Activated naive CD4-positive, alpha-beta T cell treated with anti-CD3 and anti-CD28 coated beads, Interleukin-2, amount 50 U/mL, for 72 hours (primary cell): ENCODE measurements at regions not wholly inside any gene's neighbourhood (a gene's known extent, or its start where the extent isn't known, plus 50 kb on each side); places are given as distances from the start of the nearest gene placed in this dataset.
"Not testable (repeated sequence)": the region's sequence is repeated elsewhere in the genome, so short reads cannot be mapped to it uniquely, and the experiment has no call there.

Experiments used
- ATAC-seq, 2 donors: fragments of 150-1000 bp; cut with Tn5 transposase; 2 replicates each; pipeline ENCODE4 v1.10.0; 2021; ENCODE audit warnings: mild to moderate bottlenecking in 2 of 2, moderate library complexity in 2 of 2
- DNase-seq, 2 donors: peaks; one replicate each; pipeline ENCODE4 v3.0.0; 2021 to 2022; ENCODE audit warnings: low spot score in 2 of 2
- H3K27ac Mint-ChIP-seq, 2 donors: one replicate each; pipeline ENCODE4 v1.8.0; 2022; ENCODE audit warnings: mild to moderate bottlenecking in 2 of 2, mixed read lengths in 2 of 2
- H3K36me3 Mint-ChIP-seq, 2 donors: one replicate each; pipeline ENCODE4 v1.8.0; 2022; ENCODE audit warnings: mixed read lengths in 2 of 2
- H3K9me3 Mint-ChIP-seq, 2 donors: one replicate each; pipeline ENCODE4 v1.8.0; 2022; ENCODE audit warnings: mixed read lengths in 2 of 2

- ATAC-seq: no peak
- Mint-ChIP-seq H3K27ac (no peak overlapping the region), H3K9me3 (no peaks in the 10 kb centered on the region), H3K36me3 (no peaks in the 10 kb centered on the region)
- no peak for DNase-seq
These were observed 360.8 kb downstream of the MATN1 start for GRCh38 chr1:30362603-30362990.

GRCh38 chr1:30361890-30362602, 361.3 kb downstream of the MATN1 start:
- H3K36me3 Mint-ChIP-seq, H3K27ac Mint-ChIP-seq, H3K9me3 Mint-ChIP-seq, ATAC-seq, DNase-seq: not testable (repeated sequence)

DNA sequence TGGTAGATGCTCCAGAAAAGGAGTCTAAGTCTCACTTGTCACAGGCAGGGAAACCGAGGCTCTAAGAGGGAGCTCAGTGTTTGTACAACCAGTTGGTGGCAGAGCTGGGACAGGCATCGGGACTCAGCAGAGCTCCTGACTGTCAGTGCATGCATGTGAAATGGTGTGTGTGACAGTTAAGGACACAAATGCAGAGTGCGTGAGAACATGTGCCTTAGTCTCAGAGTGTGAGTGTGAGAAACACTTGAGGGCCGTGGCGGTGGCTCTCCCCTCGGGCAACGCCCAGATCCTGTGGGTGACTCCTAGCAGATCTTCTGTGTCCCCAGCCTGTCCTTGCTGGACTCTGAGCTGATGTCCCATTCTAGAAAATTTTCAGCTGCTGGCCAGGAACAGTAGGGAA, 362.6 kb downstream of the MATN1 start:
- no peak for DNase-seq
- Mint-ChIP-seq H3K9me3 (no peaks in the 10 kb centered on the region), H3K27ac (no peak overlapping the region), H3K36me3 (no peaks in the 10 kb centered on the region)
- ATAC-seq: no peak

DNA sequence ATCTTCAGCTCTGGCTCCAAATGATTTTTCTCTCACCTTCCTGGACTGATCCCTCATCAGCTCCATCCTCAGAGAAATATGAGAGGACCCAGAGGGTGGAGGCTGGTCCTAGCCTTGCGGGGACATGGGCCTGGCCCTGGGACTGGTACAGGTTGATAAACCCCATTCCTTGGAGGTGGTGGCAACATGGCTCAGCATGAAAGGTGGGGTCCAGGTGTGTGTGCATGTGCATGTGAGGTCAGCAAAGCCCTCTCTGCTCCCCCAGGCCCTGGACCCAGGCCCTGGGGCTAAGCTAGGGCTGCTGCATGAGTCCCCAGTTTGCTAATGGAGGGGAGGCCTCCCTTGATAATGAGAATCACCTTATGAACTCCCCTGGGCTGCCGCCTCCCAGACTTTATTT, 363.1 kb downstream of the MATN1 start:
- no peak for DNase-seq
- no peak overlapping the region for H3K27ac Mint-ChIP-seq
- H3K9me3 Mint-ChIP-seq: no peaks in the 10 kb centered on the region
- no peak for ATAC-seq
- no peaks in the 10 kb centered on the region for H3K36me3 Mint-ChIP-seq

- no peak for DNase-seq
These were observed 363.7 kb downstream of the MATN1 start for GRCh38 chr1:30359539-30360220.

DNA sequence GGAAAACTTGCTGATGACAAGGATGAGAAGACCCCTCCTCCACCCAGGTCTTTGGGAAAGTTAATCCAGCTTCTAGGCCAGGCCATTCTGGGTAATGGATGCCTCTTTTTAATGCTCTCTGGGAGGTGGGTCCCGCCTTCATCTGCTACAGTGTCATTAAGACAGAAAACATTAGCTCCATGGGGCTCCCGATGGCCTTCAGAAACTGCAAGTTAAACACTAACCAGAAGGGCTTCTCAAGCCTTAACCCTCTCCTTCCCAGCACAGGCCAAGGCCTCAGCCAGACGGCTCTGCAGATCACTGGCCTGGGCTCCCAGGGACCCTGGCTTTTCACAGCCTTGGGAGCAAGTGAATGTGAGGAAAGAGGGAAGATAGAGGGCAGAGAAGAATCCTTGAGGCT, 364.9 kb downstream of the MATN1 start:
- H3K27ac Mint-ChIP-seq: no peak overlapping the region

More at GRCh38 chr1:30359539-30360220, 363.7 kb downstream of the MATN1 start:
- Mint-ChIP-seq H3K27ac (peak overlapping the region in 1 of 2 donors; percentile 29), H3K36me3 (no peaks in the 10 kb centered on the region), H3K9me3 (no peaks in the 10 kb centered on the region)
- no peak for ATAC-seq

DNA sequence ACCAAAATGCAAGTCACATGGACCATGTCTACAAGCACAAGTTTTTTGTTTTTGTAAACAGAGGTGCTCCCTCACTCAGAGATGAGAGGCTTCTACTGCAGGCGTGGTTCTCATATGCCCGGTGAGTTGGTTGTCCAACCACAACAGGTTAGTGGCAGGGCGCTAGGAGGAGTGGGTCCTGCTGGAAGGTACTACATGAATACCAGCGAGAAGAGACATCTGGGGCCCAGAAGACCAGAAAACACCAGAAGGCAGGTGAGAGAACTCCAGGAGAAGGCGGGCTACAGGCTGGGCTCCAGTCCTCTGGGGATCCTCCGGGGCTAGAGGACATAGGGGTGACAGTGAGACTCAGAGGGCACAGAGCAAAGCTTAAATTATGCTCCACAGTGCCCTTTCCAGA, 366.5 kb downstream of the MATN1 start:
- DNase-seq (no peak), ATAC-seq (no peak)
- no peaks in the 10 kb centered on the region for H3K9me3 Mint-ChIP-seq
- H3K36me3 Mint-ChIP-seq: no peaks in the 10 kb centered on the region
- H3K27ac Mint-ChIP-seq: no peak overlapping the region

More for the DNA sequence above, 364.9 kb downstream of the MATN1 start:
- Mint-ChIP-seq H3K36me3 (no peaks in the 10 kb centered on the region), H3K9me3 (no peaks in the 10 kb centered on the region)
- ATAC-seq (no peak), DNase-seq (no peak)

- no peak overlapping the region for H3K27ac Mint-ChIP-seq
- H3K9me3 Mint-ChIP-seq: no peaks in the 10 kb centered on the region
- ATAC-seq (no peak), DNase-seq (no peak)
- no peaks in the 10 kb centered on the region for H3K36me3 Mint-ChIP-seq
These were observed 369.0 kb downstream of the MATN1 start for GRCh38 chr1:30354410-30354809.

DNA sequence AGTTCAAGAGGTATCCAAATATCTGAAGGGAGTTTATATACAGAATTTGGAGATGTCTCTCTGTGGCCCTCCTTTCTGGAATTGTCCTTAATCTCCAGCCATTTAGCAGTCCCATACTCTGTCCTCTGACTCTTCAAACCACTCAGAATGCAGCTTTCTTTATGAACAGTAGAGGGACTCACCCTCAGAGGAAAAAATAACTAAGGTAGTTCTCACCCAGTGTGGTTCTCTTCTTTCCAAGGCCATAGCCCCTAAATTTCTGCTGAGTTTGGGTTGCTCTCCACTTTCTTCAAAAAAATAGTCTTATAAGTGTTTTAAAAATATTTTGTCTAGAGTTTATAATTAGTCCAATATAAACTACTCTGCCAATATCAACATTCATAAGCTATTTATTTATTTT, 369.7 kb downstream of the MATN1 start:
- ATAC-seq (no peak), DNase-seq (no peak)
- no peaks in the 10 kb centered on the region for H3K36me3 Mint-ChIP-seq
- H3K9me3 Mint-ChIP-seq: no peaks in the 10 kb centered on the region
- no peak overlapping the region for H3K27ac Mint-ChIP-seq

DNA sequence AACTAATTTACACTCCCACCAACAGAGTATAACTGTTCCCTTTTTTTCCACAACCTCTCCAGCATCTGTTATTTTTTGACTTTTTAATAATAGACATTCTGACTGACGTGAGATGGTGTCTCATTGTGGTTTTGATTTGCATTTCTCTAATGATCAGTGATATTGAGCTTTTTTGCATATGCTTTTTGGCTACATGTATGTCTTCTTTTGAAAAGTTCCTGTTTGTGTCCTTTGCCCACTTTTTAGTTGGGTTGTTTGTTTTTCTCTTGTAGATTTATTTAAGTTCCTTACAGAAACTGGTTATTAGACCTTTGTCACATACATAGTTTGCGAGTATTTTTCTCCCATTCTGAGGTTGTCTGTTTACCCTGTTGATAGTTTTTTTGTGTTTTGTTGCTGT, 375.2 kb downstream of the MATN1 start:
- H3K36me3 Mint-ChIP-seq: no peaks in the 10 kb centered on the region
- H3K27ac Mint-ChIP-seq: no peak overlapping the region
- DNase-seq: no peak
- no peak for ATAC-seq
- H3K9me3 Mint-ChIP-seq: no peaks in the 10 kb centered on the region

DNA sequence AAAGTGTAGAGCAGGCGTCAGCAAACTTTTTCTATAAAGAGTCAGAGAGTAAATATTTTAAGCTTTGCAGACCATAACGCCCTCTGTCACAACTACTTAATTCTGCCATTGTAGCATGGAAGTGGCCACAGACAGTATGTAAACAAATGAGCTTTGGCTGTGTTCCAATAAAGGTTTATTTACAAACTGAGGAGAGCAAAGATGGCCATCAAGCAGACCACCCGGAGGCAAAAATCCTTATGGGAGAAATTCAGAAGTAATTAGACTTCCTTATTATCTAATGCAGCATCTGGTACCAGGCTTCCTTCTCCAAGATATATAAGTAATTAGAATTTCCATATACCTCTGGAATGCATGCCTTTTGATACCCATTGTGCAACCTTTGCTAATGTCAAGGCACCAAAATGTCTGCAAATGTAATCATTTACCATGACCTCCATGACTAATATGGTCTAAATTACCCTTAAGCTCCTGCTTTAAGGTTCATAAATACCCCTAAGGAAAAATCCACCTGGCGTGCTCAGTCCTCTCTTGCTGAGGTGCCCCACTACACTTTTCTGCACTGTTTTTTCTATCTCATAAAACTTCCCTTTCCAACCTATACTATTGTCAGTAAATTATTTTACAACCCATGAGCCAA, 377.8 kb downstream of the MATN1 start:
- H3K27ac Mint-ChIP-seq: no peak overlapping the region
- no peak for ATAC-seq
- H3K36me3 Mint-ChIP-seq: no peaks in the 10 kb centered on the region
- H3K9me3 Mint-ChIP-seq: no peaks in the 10 kb centered on the region
- no peak for DNase-seq

- no peak for ATAC-seq
- Mint-ChIP-seq H3K36me3 (no peaks in the 10 kb centered on the region), H3K27ac (no peak overlapping the region), H3K9me3 (no peaks in the 10 kb centered on the region)
- no peak for DNase-seq
These were observed 379.8 kb downstream of the MATN1 start for GRCh38 chr1:30343562-30343961.

- ATAC-seq (no peak), DNase-seq (peak in 1 of 2 donors; percentile 25)
- H3K27ac Mint-ChIP-seq: no peak overlapping the region
- no peaks in the 10 kb centered on the region for H3K9me3 Mint-ChIP-seq
- no peaks in the 10 kb centered on the region for H3K36me3 Mint-ChIP-seq
These were observed 380.7 kb downstream of the MATN1 start for GRCh38 chr1:30342535-30343141.

GRCh38 chr1:30340934-30341333, 382.5 kb downstream of the MATN1 start:
- Mint-ChIP-seq H3K27ac (no peak overlapping the region), H3K36me3 (no peaks in the 10 kb centered on the region), H3K9me3 (no peaks in the 10 kb centered on the region)
- no peak for ATAC-seq
- DNase-seq: no peak

DNA sequence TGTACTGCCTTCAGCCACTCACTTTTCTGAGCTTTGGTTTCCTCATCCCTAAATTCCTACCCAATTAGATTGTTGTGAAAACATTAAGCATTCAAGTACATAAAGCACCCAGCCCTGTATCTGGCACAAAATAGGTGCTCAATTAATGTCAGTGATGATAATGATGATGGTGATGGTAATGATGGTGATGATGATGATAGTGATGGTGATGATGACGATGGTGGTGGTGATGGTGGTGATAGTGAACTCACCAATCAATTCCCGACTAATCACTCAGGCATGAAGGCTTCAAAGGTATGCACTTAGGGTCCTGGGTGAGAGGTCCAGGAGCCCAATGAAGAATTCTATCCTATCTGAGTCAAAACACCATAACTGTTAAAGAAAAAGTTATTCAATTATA, 383.5 kb downstream of the MATN1 start:
- Mint-ChIP-seq H3K27ac (no peak overlapping the region), H3K9me3 (no peaks in the 10 kb centered on the region), H3K36me3 (no peaks in the 10 kb centered on the region)
- DNase-seq (no peak), ATAC-seq (no peak)

- ATAC-seq (no peak), DNase-seq (no peak)
- Mint-ChIP-seq H3K36me3 (no peaks in the 10 kb centered on the region), H3K27ac (no peak overlapping the region), H3K9me3 (no peaks in the 10 kb centered on the region)
These were observed 384.6 kb downstream of the MATN1 start for GRCh38 chr1:30338765-30339164.

DNA sequence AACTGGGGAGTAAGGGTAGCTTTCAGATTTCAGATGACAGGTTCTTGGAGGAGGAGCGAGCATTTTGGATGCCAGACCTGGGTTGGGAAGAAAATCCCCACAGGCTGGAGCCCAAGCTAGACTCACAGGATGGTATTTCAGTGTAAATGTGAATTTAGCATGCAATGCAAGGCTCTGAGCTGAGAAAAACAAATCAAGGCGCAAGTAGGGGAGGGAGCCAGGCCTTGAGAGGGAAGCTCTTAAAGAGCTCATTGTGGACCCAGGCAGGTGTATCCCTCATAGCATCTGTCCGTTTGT, 386.1 kb downstream of the MATN1 start:
- Mint-ChIP-seq H3K36me3 (no peaks in the 10 kb centered on the region), H3K27ac (no peak overlapping the region), H3K9me3 (no peaks in the 10 kb centered on the region)
- DNase-seq (no peak), ATAC-seq (no peak)
